H9 (cell line): ENCODE measurements at regions not wholly inside any gene's neighbourhood (a gene's known extent, or its start where the extent isn't known, plus 50 kb on each side); places are given as distances from the start of the nearest gene placed in this dataset.

ENCODE experiments used
- DNase-seq: peaks from one replicate; pipeline ENCODE4 v3.0.0-alpha.2; 2017
- H2AFZ ChIP-seq: one replicate; pipeline ENCODE4 v1.6.1; 2013; ENCODE audit warnings: mild to moderate bottlenecking, low read length, control low read depth, moderate library complexity
- H2AK5ac ChIP-seq: 2 replicates; pipeline ENCODE4 v1.6.1; 2013; ENCODE audit warnings: low read length, control low read depth, mixed read lengths; ENCODE audit not compliant: insufficient read length
- H2BK120ac ChIP-seq: one replicate; pipeline ENCODE4 v1.6.1; 2013; ENCODE audit warnings: low read depth, mild to moderate bottlenecking, low read length, control low read depth, inconsistent platforms; ENCODE audit not compliant: poor library complexity, severe bottlenecking
- H2BK12ac ChIP-seq: 2 replicates; pipeline ENCODE4 v1.6.1; 2013; ENCODE audit warnings: low read length, control low read depth, mixed read lengths, low read depth; ENCODE audit not compliant: insufficient read length
- H2BK15ac ChIP-seq: 2 replicates; pipeline ENCODE4 v1.6.1; 2013; ENCODE audit warnings: low read depth, low read length, control low read depth
- H2BK20ac ChIP-seq: one replicate; pipeline ENCODE4 v1.6.1; 2013; ENCODE audit warnings: low read depth, mild to moderate bottlenecking, low read length, control low read depth, inconsistent platforms; ENCODE audit not compliant: poor library complexity, severe bottlenecking
- H2BK5ac ChIP-seq: 2 replicates; pipeline ENCODE4 v1.6.1; 2013; ENCODE audit warnings: low read length, control low read depth, mixed read lengths; ENCODE audit not compliant: insufficient read length
- H3K14ac ChIP-seq: 2 replicates; pipeline ENCODE4 v1.6.1; 2013; ENCODE audit warnings: low read length, control low read depth; ENCODE audit not compliant: insufficient read depth
- H3K18ac ChIP-seq: 2 replicates; pipeline ENCODE4 v1.6.1; 2013; ENCODE audit warnings: low read depth, mild to moderate bottlenecking, mixed read lengths, low read length, control low read depth; ENCODE audit not compliant: insufficient read length
- H3K23ac ChIP-seq: 2 replicates; pipeline ENCODE4 v1.6.1; 2013; ENCODE audit warnings: low read length, control low read depth, mixed read lengths, low read depth; ENCODE audit not compliant: insufficient read length
- H3K23me2 ChIP-seq: 2 replicates; pipeline ENCODE4 v1.6.1; 2013; ENCODE audit warnings: low read depth, mild to moderate bottlenecking, mixed read lengths, low read length, control low read depth; ENCODE audit not compliant: insufficient read length, poor library complexity, severe bottlenecking
- H3K27ac ChIP-seq: 2 replicates; pipeline ENCODE4 v1.5.1; 2013; ENCODE audit warnings: low read length, control low read depth, mixed read lengths, low read depth; ENCODE audit not compliant: insufficient read length
- H3K27me3 ChIP-seq: 2 replicates; pipeline ENCODE4 v1.6.1; 2013; ENCODE audit warnings: low read length, control low read depth, inconsistent platforms; ENCODE audit not compliant: insufficient read depth
- H3K4ac ChIP-seq: 2 replicates; pipeline ENCODE4 v1.6.1; 2013; ENCODE audit warnings: low read depth, mild to moderate bottlenecking, control low read depth, inconsistent platforms, low read length, moderate library complexity
- H3K4me1 ChIP-seq: 2 replicates; pipeline ENCODE4 v1.6.1; 2013; ENCODE audit warnings: low read length, control low read depth, inconsistent platforms; ENCODE audit not compliant: insufficient read depth
- H3K4me2 ChIP-seq: 2 replicates; pipeline ENCODE4 v1.6.1; 2013; ENCODE audit warnings: low read length, control low read depth, mixed read lengths; ENCODE audit not compliant: insufficient read length, insufficient read depth
- H3K56ac ChIP-seq: 2 replicates; pipeline ENCODE4 v1.6.1; 2013; ENCODE audit warnings: low read depth, mild to moderate bottlenecking, mixed read lengths, low read length, control low read depth; ENCODE audit not compliant: insufficient read length
- H3K79me1 ChIP-seq: 2 replicates; pipeline ENCODE4 v1.6.1; 2013; ENCODE audit warnings: low read depth, mild to moderate bottlenecking, moderate library complexity, low read length, control low read depth, inconsistent platforms; ENCODE audit not compliant: insufficient read depth, poor library complexity, severe bottlenecking
- H3K79me2 ChIP-seq: 2 replicates; pipeline ENCODE4 v1.6.1; 2013; ENCODE audit warnings: low read length, control low read depth, inconsistent platforms; ENCODE audit not compliant: insufficient read depth
- H3K9ac ChIP-seq: 2 replicates; pipeline ENCODE4 v1.6.1; 2013; ENCODE audit warnings: low read length, control low read depth, mixed read lengths; ENCODE audit not compliant: insufficient read length; ENCODE audit errors: extremely low read depth
- H3K9me3 ChIP-seq: one replicate; pipeline ENCODE4 v1.6.1; 2013; ENCODE audit warnings: low read depth, low read length, inconsistent platforms; ENCODE audit not compliant: control insufficient read depth
- H3T11ph ChIP-seq: one replicate; pipeline ENCODE4 v1.6.1; 2013; ENCODE audit warnings: mild to moderate bottlenecking, low read length, control low read depth, inconsistent platforms
- H4K20me1 ChIP-seq: one replicate; pipeline ENCODE4 v1.6.1; 2013; ENCODE audit not compliant: control insufficient read depth, insufficient read length, insufficient read depth
- H4K5ac ChIP-seq: 2 replicates; pipeline ENCODE4 v1.6.1; 2013; ENCODE audit warnings: low read depth, mild to moderate bottlenecking, mixed read lengths, low read length, control low read depth; ENCODE audit not compliant: insufficient read length
- H4K8ac ChIP-seq: replicated peaks from 2 replicates; pipeline ENCODE4 v1.6.1; 2013; ENCODE audit warnings: low read length, control low read depth, mixed read lengths, low read depth; ENCODE audit not compliant: insufficient read length
- H4K91ac ChIP-seq: 2 replicates; pipeline ENCODE4 v1.6.1; 2013; ENCODE audit warnings: low read depth, mild to moderate bottlenecking, moderate library complexity, mixed read lengths, low read length, control low read depth; ENCODE audit not compliant: insufficient read length
- H3K27ac Mint-ChIP-seq, 3 experiments: 2 replicates in 2 of 3; 3 replicates in 1 of 3; pipeline ENCODE4 v1.8.0; 2020 to 2021; ENCODE audit warnings: mixed read lengths in 3 of 3, mild to moderate bottlenecking in 1 of 3, moderate library complexity in 1 of 3
- H3K27me3 Mint-ChIP-seq: 2 replicates; pipeline ENCODE4 v1.8.0; 2021; ENCODE audit warnings: low read depth, mild to moderate bottlenecking, moderate library complexity, mixed read lengths
- H3K36me3 Mint-ChIP-seq, 3 experiments: 2 replicates in 2 of 3; 3 replicates in 1 of 3; pipeline ENCODE4 v1.8.0; 2020 to 2021; ENCODE audit warnings: low read depth in 3 of 3, mixed read lengths in 3 of 3; ENCODE audit not compliant: insufficient read depth in 1 of 3
- H3K4me1 Mint-ChIP-seq, 2 experiments: 2 replicates each; pipeline ENCODE4 v1.8.0; 2020; ENCODE audit warnings: mixed read lengths in 2 of 2
- H3K4me3 Mint-ChIP-seq, 2 experiments: 2 replicates in 1 of 2; 3 replicates in 1 of 2; pipeline ENCODE4 v1.8.0; 2020 to 2021; ENCODE audit warnings: mild to moderate bottlenecking in 2 of 2, mixed read lengths in 2 of 2, moderate library complexity in 1 of 2
- H3K9me3 Mint-ChIP-seq, 2 experiments: 2 replicates in 1 of 2; 3 replicates in 1 of 2; pipeline ENCODE4 v1.8.0; 2020; ENCODE audit warnings: mild to moderate bottlenecking in 2 of 2, mixed read lengths in 2 of 2, moderate library complexity in 1 of 2
- CTCF ChIP-seq: fragments of 200-600 bp; sonication (generic); conservative IDR thresholded peaks from 3 replicates; pipeline ENCODE4 v1.8.0; 2021; ENCODE audit warnings: antibody characterized with exemption, mild to moderate bottlenecking
- WGBS: extraction: QIAGEN DNeasy Blood & Tissue Kit; methylation state at CpG from one replicate; pipeline ENCODE4 v1.1.7; 2013; ENCODE audit warnings: missing lambda C conversion rate, low lambda C conversion rate, mixed read lengths; ENCODE audit not compliant: insufficient read length; ENCODE audit errors: extremely low coverage; 5-methylcytosine and 5-hydroxymethylcytosine counted together

- Histone ChIP-seq H3K23ac (no peak overlapping the region), H3T11ph (no peak overlapping the region), H3K79me1 (no peaks in the 10 kb centered on the region), H2AFZ (no peak overlapping the region), H2BK12ac (no peak overlapping the region), H4K8ac (no peak overlapping the region), H3K9ac (no peak overlapping the region), H4K91ac (no peak overlapping the region), H3K56ac (no peak overlapping the region), H3K79me2 (no peaks in the 10 kb centered on the region), H2AK5ac (no peak overlapping the region), H2BK15ac (no peak overlapping the region), H3K4ac (no peak overlapping the region), H4K20me1 (no peaks in the 10 kb centered on the region), H4K5ac (no peak overlapping the region), H3K4me1 (no peaks in the 10 kb centered on the region; the same call in 1 of the 2 replicates), H3K18ac (no peak overlapping the region), H2BK5ac (no peak overlapping the region), H3K27ac (no peak overlapping the region), H3K27me3 (no peaks in the 10 kb centered on the region), H3K9me3 (no peaks in the 10 kb centered on the region), H2BK20ac (no peak overlapping the region), H2BK120ac (no peak overlapping the region), H3K14ac (no peak overlapping the region), H3K23me2 (no peaks in the 10 kb centered on the region), H3K4me2 (no peak overlapping the region)
- no peaks in the 10 kb centered on the region for H3K36me3 Mint-ChIP-seq
- no peaks in the 10 kb centered on the region for H3K27me3 Mint-ChIP-seq
- no peak overlapping the region for H3K4me3 Mint-ChIP-seq
- peaks cover 28 to 31% of the 10 kb centered on the region in 2 experiments for H3K4me1 Mint-ChIP-seq
- no CpG with 5 or more reads among the region's 3 CpGs for WGBS
- no peak for TF ChIP-seq CTCF
- H3K27ac Mint-ChIP-seq: peak overlapping the region in 1 of 3 experiments; percentile 26; a peak in 1 of 7 replicates
- no peak for DNase-seq
- H3K9me3 Mint-ChIP-seq: no peaks in the 10 kb centered on the region
These were observed 95.3 kb downstream of the ZNF22 start for GRCh38 chr10:45096001-45096400.
